ENCODE measurements at regions not wholly inside any gene's neighbourhood (a gene's known extent, or its start where the extent isn't known, plus 50 kb on each side); places are given as distances from the start of the nearest gene placed in this dataset.

DNA sequence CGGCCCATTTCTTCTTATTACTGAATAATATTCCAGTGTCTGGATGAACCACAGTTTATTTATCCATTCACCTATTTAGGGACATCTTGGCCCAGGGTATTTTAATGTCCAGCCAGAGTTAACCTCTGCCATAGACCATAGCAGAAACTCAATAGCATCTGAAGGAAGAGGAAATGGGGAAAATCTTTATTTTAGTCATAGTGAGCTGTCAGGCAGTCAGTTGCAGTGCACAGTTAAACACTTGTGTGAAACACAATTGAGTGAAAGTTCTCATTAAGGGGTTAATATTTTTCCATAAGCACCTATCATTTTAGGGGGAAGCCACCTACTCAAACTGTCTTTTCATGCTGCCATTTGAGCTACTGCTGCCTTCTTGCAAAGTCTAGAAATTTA, 197.3 kb upstream of the PPFIA2 start:
- no peaks in the 10 kb centered on the region for H3K27me3 ChIP-seq
- no peak overlapping the region for H3K4me3 ChIP-seq
- intact Hi-C loops (cut with DNase I) = no loop called here
- H3K9me3 ChIP-seq = no peaks in the 10 kb centered on the region
- H3K27ac ChIP-seq = no peak overlapping the region
- H3K4me1 ChIP-seq = no peaks in the 10 kb centered on the region
- WGBS, 2 donors = 86 to 100% methylated on average over 1 of the region's 1 CpG
- TF ChIP-seq CTCF (IDR thresholded peaks at IDR 0.05) = no peak
- TF ChIP-seq POLR2A (IDR thresholded peaks at IDR 0.05) = no peak
- H3K36me3 ChIP-seq = no peaks in the 10 kb centered on the region
- no peak for DNase-seq

DNA sequence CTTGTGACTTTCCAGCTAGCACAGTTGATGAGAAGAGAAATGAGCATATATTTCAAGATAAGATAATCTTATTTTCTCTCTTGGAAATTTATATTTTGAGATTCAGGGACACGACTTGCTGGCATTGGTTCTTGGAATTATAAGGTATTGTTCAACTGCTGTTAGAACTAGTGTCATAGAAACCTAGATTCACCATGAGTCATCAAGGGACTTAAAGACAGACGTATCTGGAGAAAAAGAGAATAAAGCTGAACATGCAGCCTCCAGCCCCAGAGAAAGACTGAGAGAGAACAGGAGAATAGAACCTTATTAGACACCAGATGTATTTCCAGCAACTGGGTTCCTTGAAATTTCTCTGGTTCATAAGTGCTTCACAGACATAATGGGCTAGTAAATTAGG, 194.4 kb upstream of the PPFIA2 start:
- intact Hi-C loops (cut with DNase I) = no loop called here
- Histone ChIP-seq H3K27ac (no peak overlapping the region), H3K27me3 (no peaks in the 10 kb centered on the region), H3K4me3 (no peak overlapping the region), H3K4me1 (no peaks in the 10 kb centered on the region), H3K9me3 (no peaks in the 10 kb centered on the region), H3K36me3 (no peaks in the 10 kb centered on the region)
- 31 to 43% methylated on average over 2 of the region's 2 CpGs for WGBS, 2 donors
- DNase-seq = no peak
- TF ChIP-seq CTCF (IDR thresholded peaks at IDR 0.05) (no peak), POLR2A (IDR thresholded peaks at IDR 0.05) (no peak)

- no peak overlapping the region for H3K27ac ChIP-seq
- WGBS, 2 donors = 36 to 61% methylated on average over 3 of the region's 3 CpGs
- no peaks in the 10 kb centered on the region for H3K9me3 ChIP-seq
- TF ChIP-seq POLR2A (IDR thresholded peaks at IDR 0.05) = no peak
- TF ChIP-seq CTCF (IDR thresholded peaks at IDR 0.05) = no peak
- DNase-seq = no peak
- no peaks in the 10 kb centered on the region for H3K27me3 ChIP-seq
- H3K4me3 ChIP-seq = no peak overlapping the region
- intact Hi-C loops (cut with DNase I) = no loop called here
- H3K4me1 ChIP-seq = no peaks in the 10 kb centered on the region
- H3K36me3 ChIP-seq = no peaks in the 10 kb centered on the region
Measured at GRCh38 chr12:81950871-81951270, 191.7 kb upstream of the PPFIA2 start.

- H3K36me3 ChIP-seq = no peaks in the 10 kb centered on the region
- TF ChIP-seq CTCF (IDR thresholded peaks at IDR 0.05) = no peak
- no peak overlapping the region for H3K4me3 ChIP-seq
- 8 to 18% methylated on average over 2 of the region's 2 CpGs for WGBS, 2 donors
- no peaks in the 10 kb centered on the region for H3K9me3 ChIP-seq
- no peaks in the 10 kb centered on the region for H3K4me1 ChIP-seq
- no peaks in the 10 kb centered on the region for H3K27me3 ChIP-seq
- intact Hi-C loops (cut with DNase I) = no loop called here
- no peak overlapping the region for H3K27ac ChIP-seq
- no peak for DNase-seq
Measured at GRCh38 chr12:81949841-81950308, 190.7 kb upstream of the PPFIA2 start.

GRCh38 chr12:81949416-81949815, 190.3 kb upstream of the PPFIA2 start:
- Histone ChIP-seq H3K4me3 (no peak overlapping the region), H3K36me3 (no peaks in the 10 kb centered on the region), H3K27ac (no peak overlapping the region), H3K4me1 (no peaks in the 10 kb centered on the region), H3K9me3 (no peaks in the 10 kb centered on the region), H3K27me3 (no peaks in the 10 kb centered on the region)
- DNase-seq = no peak
- TF ChIP-seq CTCF (IDR thresholded peaks at IDR 0.05) = no peak
- no peak for TF ChIP-seq POLR2A (IDR thresholded peaks at IDR 0.05)
- intact Hi-C loops (cut with DNase I) = no loop called here
- 29 to 32% methylated on average over 2 of the region's 2 CpGs for WGBS, 2 donors

Data from esophagus squamous epithelium (tissue), 5 donors.